CD14-positive monocyte (primary cell): ENCODE measurements at regions not wholly inside any gene's neighbourhood (a gene's known extent, or its start where the extent isn't known, plus 50 kb on each side); places are given as distances from the start of the nearest gene placed in this dataset.

Experiments
- DNase-seq, 3 donors: peaks; one replicate each; pipeline ENCODE4 v3.0.0-alpha.2; 2011 to 2022
- H2AFZ ChIP-seq: 2 replicates; pipeline ENCODE4 v1.6.0; 2012; ENCODE audit warnings: mild to moderate bottlenecking, low read depth, low read length, inconsistent platforms; ENCODE audit not compliant: insufficient read depth, poor library complexity, severe bottlenecking
- H3K27ac ChIP-seq, 2 donors: 1 replicate in 1 of 2; 2 replicates in 1 of 2; pipeline ENCODE4 v1.5.1; 2012 to 2013; ENCODE audit warnings: low read length in 2 of 2, control low read depth in 1 of 2, inconsistent platforms in 1 of 2, low read depth in 1 of 2, mild to moderate bottlenecking in 1 of 2
- H3K27me3 ChIP-seq, 2 donors: one replicate each; pipeline versions ENCODE4 v1.6.0 to v1.6.1; 2011 to 2013; ENCODE audit warnings: low read length in 2 of 2; ENCODE audit not compliant: control insufficient read depth in 2 of 2, insufficient read depth in 2 of 2
- H3K36me3 ChIP-seq, 2 donors: replicated peaks in 1 of 2; 1 replicate in 1 of 2; 2 replicates in 1 of 2; pipeline versions ENCODE4 v1.5.1 to v1.6.1; 2012 to 2013; ENCODE audit warnings: low read length in 2 of 2, control low read depth in 1 of 2, inconsistent platforms in 1 of 2, mild to moderate bottlenecking in 1 of 2; ENCODE audit not compliant: insufficient read depth in 2 of 2, control insufficient read depth in 1 of 2
- H3K4me1 ChIP-seq, 2 donors: 1 replicate in 1 of 2; 2 replicates in 1 of 2; pipeline versions ENCODE4 v1.5.1 to v1.6.1; 2012 to 2013; ENCODE audit warnings: low read length in 2 of 2, control low read depth in 1 of 2, inconsistent platforms in 1 of 2, mild to moderate bottlenecking in 1 of 2, moderate library complexity in 1 of 2; ENCODE audit not compliant: insufficient read depth in 2 of 2, control insufficient read depth in 1 of 2
- H3K4me2 ChIP-seq: replicated peaks from 2 replicates; pipeline ENCODE3; 2012; ENCODE audit warnings: low read length, moderate library complexity, mild to moderate bottlenecking; ENCODE audit not compliant: poor library complexity, severe bottlenecking; ENCODE audit errors: extremely low read depth
- H3K4me3 ChIP-seq, 3 experiments: fragments of 200-600 bp in 1 of 3; sonication (generic) in 1 of 3; replicated peaks in 1 of 3; 1 replicate in 2 of 3; 2 replicates in 1 of 3; pipeline ENCODE4 v1.5.1; 2011 to 2013; ENCODE audit warnings: low read length in 3 of 3, mild to moderate bottlenecking in 3 of 3, control low read depth in 2 of 3, low read depth in 2 of 3, inconsistent platforms in 1 of 3, moderate library complexity in 1 of 3
- H3K79me2 ChIP-seq: 2 replicates; pipeline ENCODE4 v1.6.0; 2012; ENCODE audit warnings: mild to moderate bottlenecking, control low read depth, inconsistent platforms, low read length, moderate library complexity; ENCODE audit not compliant: insufficient read depth
- H3K9ac ChIP-seq: 2 replicates; pipeline ENCODE4 v1.6.0; 2017; ENCODE audit warnings: low read length, mild to moderate bottlenecking; ENCODE audit not compliant: insufficient read depth, poor library complexity, severe bottlenecking
- H3K9me3 ChIP-seq, 2 donors: replicated peaks in 1 of 2; 1 replicate in 1 of 2; 2 replicates in 1 of 2; pipeline versions ENCODE4 v1.5.1 to v1.6.1; 2012 to 2013; ENCODE audit warnings: low read length in 2 of 2, control low read depth in 1 of 2; ENCODE audit not compliant: control insufficient read depth in 1 of 2, insufficient read depth in 1 of 2
- H4K20me1 ChIP-seq: 2 replicates; pipeline ENCODE4 v1.6.0; 2012; ENCODE audit warnings: mild to moderate bottlenecking, low read length, control low read depth, moderate library complexity; ENCODE audit not compliant: insufficient read depth
- H3K27ac Mint-ChIP-seq, 7 donors: one replicate each; pipeline ENCODE4 v1.8.0; 2020; ENCODE audit warnings: mild to moderate bottlenecking in 7 of 7, mixed read lengths in 7 of 7, moderate library complexity in 6 of 7, inconsistent platforms in 2 of 7
- H3K27me3 Mint-ChIP-seq, 3 donors: one replicate each; pipeline ENCODE4 v1.8.0; 2021 to 2022; ENCODE audit warnings: low read depth in 3 of 3, mild to moderate bottlenecking in 3 of 3, mixed read lengths in 3 of 3, moderate library complexity in 3 of 3, inconsistent platforms in 1 of 3
- H3K36me3 Mint-ChIP-seq, 2 donors: one replicate each; pipeline ENCODE4 v1.8.0; 2020; ENCODE audit warnings: mixed read lengths in 2 of 2, inconsistent platforms in 1 of 2, mild to moderate bottlenecking in 1 of 2
- H3K4me1 Mint-ChIP-seq: one replicate; pipeline ENCODE4 v1.8.0; 2020; ENCODE audit warnings: mild to moderate bottlenecking, mixed read lengths
- H3K4me3 Mint-ChIP-seq, 2 donors: one replicate each; pipeline ENCODE4 v1.8.0; 2020; ENCODE audit warnings: mild to moderate bottlenecking in 2 of 2, mixed read lengths in 2 of 2, moderate library complexity in 1 of 2
- H3K9me3 Mint-ChIP-seq, 7 donors: one replicate each; pipeline ENCODE4 v1.8.0; 2020 to 2022; ENCODE audit warnings: mixed read lengths in 7 of 7, mild to moderate bottlenecking in 6 of 7, moderate library complexity in 6 of 7, inconsistent platforms in 2 of 7
- CTCF ChIP-seq: fragments of 200-600 bp; IDR thresholded peaks from one replicate; pipeline ENCODE4 v1.8.0; 2022; ENCODE audit warnings: antibody characterized with exemption, mild to moderate bottlenecking
- WGBS: methylation state at CpG from one replicate; pipeline ENCODE4 v1.1.5; 2013; ENCODE audit warnings: missing lambda C conversion rate; ENCODE audit not compliant: insufficient coverage; 5-methylcytosine and 5-hydroxymethylcytosine counted together
- intact Hi-C, 2 donors: fragments of 100-400 bp; cut with micrococcal nuclease; formaldehyde crosslinking; loops; one replicate each; pipeline versions ENCODE4 v1.15.0 to v1.15.1; 2023

GRCh38 chr1:198848649-198849048 lies 209.8 kb downstream of the PTPRC start:
- no CpG with 5 or more reads among the region's 1 CpG for whole genome bisulfite sequencing
- H3K4me3 ChIP-seq, result no peak overlapping the region
- no peak overlapping the region for H3K4me2 ChIP-seq
- H3K79me2 ChIP-seq, result no peaks in the 10 kb centered on the region
- H3K36me3 ChIP-seq, result peaks cover 10 to 22% of the 10 kb centered on the region in 2 donors
- intact Hi-C loops, result no loop called here
- H3K27me3 ChIP-seq, result no peaks in the 10 kb centered on the region
- H3K9me3 ChIP-seq, result no peaks in the 10 kb centered on the region
- H3K4me1 ChIP-seq, result no peaks in the 10 kb centered on the region
- Mint-ChIP-seq H3K36me3 (peaks cover 25 to 31% of the 10 kb centered on the region in 2 donors), H3K4me3 (no peak overlapping the region), H3K27me3 (peaks cover 0 to 2% (median 0%) of the 10 kb centered on the region in 3 donors), H3K4me1 (peaks cover 2% of the 10 kb centered on the region), H3K27ac (no peak overlapping the region), H3K9me3 (peaks cover 0 to 4% (median under 1%) of the 10 kb centered on the region in 7 donors)
- no peak for DNase-seq
- no peaks in the 10 kb centered on the region for H4K20me1 ChIP-seq
- TF ChIP-seq CTCF, result no peak
- H3K9ac ChIP-seq, result no peak overlapping the region
- H3K27ac ChIP-seq, result no peak overlapping the region
- H2AFZ ChIP-seq, result no peak overlapping the region

GRCh38 chr1:198849093-198849492 lies 210.3 kb downstream of the PTPRC start:
- no peak overlapping the region for H3K9ac ChIP-seq
- no peak overlapping the region for H3K4me3 Mint-ChIP-seq
- intact Hi-C loops, result no loop called here
- peaks cover 0 to 2% (median 0%) of the 10 kb centered on the region in 3 donors for H3K27me3 Mint-ChIP-seq
- no peak overlapping the region for H3K4me3 ChIP-seq
- WGBS, result no CpG with 5 or more reads among the region's 2 CpGs
- H3K79me2 ChIP-seq, result no peaks in the 10 kb centered on the region
- peaks cover 10 to 22% of the 10 kb centered on the region in 2 donors for H3K36me3 ChIP-seq
- no peaks in the 10 kb centered on the region for H3K27me3 ChIP-seq
- TF ChIP-seq CTCF, result no peak
- H3K9me3 Mint-ChIP-seq, result peaks cover 0 to 5% (median 2%) of the 10 kb centered on the region in 7 donors
- peaks cover 2% of the 10 kb centered on the region for H3K4me1 Mint-ChIP-seq
- no peak for DNase-seq
- no peaks in the 10 kb centered on the region for H3K9me3 ChIP-seq
- no peak overlapping the region for H3K4me2 ChIP-seq
- no peaks in the 10 kb centered on the region for H4K20me1 ChIP-seq
- peaks cover 29 to 35% of the 10 kb centered on the region in 2 donors for H3K36me3 Mint-ChIP-seq
- H3K4me1 ChIP-seq, result no peaks in the 10 kb centered on the region
- no peak overlapping the region for H3K27ac ChIP-seq
- no peak overlapping the region for H3K27ac Mint-ChIP-seq
- no peak overlapping the region for H2AFZ ChIP-seq
